Natural killer cell (primary cell): ENCODE measurements at regions not wholly inside any gene's neighbourhood (a gene's known extent, or its start where the extent isn't known, plus 50 kb on each side); places are given as distances from the start of the nearest gene placed in this dataset.

Source experiments
- ATAC-seq, 3 donors: fragments of 150-1000 bp in 2 of 3; fragments of 200-7000 bp in 1 of 3; cut with Tn5 transposase; 1 replicate in 1 of 3; 2 replicates in 2 of 3; pipeline ENCODE4 v1.10.0; 2021; ENCODE audit warnings: mild to moderate bottlenecking in 2 of 3, moderate library complexity in 2 of 3
- DNase-seq, 2 donors: peaks; one replicate each; pipeline versions ENCODE4 v3.0.0 to v3.0.0-alpha.2; 2013 to 2021; ENCODE audit warnings: mixed read lengths in 1 of 2
- H3K27ac ChIP-seq: one replicate; pipeline ENCODE4 v1.5.1; 2013; ENCODE audit warnings: mild to moderate bottlenecking, low read length
- H3K27me3 ChIP-seq: one replicate; pipeline ENCODE4 v1.6.1; 2013; ENCODE audit warnings: low read length; ENCODE audit not compliant: control insufficient read depth, insufficient read depth
- H3K36me3 ChIP-seq: one replicate; pipeline ENCODE4 v1.6.1; 2013; ENCODE audit warnings: low read length; ENCODE audit not compliant: control insufficient read depth, insufficient read depth
- H3K4me1 ChIP-seq: one replicate; pipeline ENCODE4 v1.6.1; 2013; ENCODE audit warnings: low read length; ENCODE audit not compliant: control insufficient read depth, insufficient read depth
- H3K4me3 ChIP-seq: one replicate; pipeline ENCODE4 v1.5.1; 2013; ENCODE audit warnings: low read length
- H3K9me3 ChIP-seq: one replicate; pipeline ENCODE4 v1.6.1; 2013; ENCODE audit warnings: low read length; ENCODE audit not compliant: control insufficient read depth, insufficient read depth
- H3K27ac Mint-ChIP-seq, 2 donors: one replicate each; pipeline ENCODE4 v1.8.0; 2022; ENCODE audit warnings: mild to moderate bottlenecking in 2 of 2, mixed read lengths in 2 of 2, moderate library complexity in 1 of 2
- H3K27me3 Mint-ChIP-seq, 2 donors: one replicate each; pipeline ENCODE4 v1.8.0; 2022; ENCODE audit warnings: low read depth in 2 of 2, mixed read lengths in 2 of 2
- H3K36me3 Mint-ChIP-seq: one replicate; pipeline ENCODE4 v1.8.0; 2022; ENCODE audit warnings: mixed read lengths
- H3K4me1 Mint-ChIP-seq, 2 donors: one replicate each; pipeline ENCODE4 v1.8.0; 2022; ENCODE audit warnings: mixed read lengths in 2 of 2
- H3K4me3 Mint-ChIP-seq: one replicate; pipeline ENCODE4 v1.8.0; 2022; ENCODE audit warnings: mild to moderate bottlenecking, moderate library complexity, mixed read lengths
- H3K9me3 Mint-ChIP-seq, 2 donors: one replicate each; pipeline ENCODE4 v1.8.0; 2022; ENCODE audit warnings: mixed read lengths in 2 of 2
- CTCF ChIP-seq: fragments of 200-600 bp; IDR thresholded peaks from one replicate; pipeline ENCODE4 v1.8.0; 2022; ENCODE audit warnings: antibody characterized with exemption
- WGBS: methylation state at CpG from one replicate; pipeline ENCODE4 v1.1.7; 2013; ENCODE audit warnings: missing lambda C conversion rate; ENCODE audit not compliant: insufficient coverage; 5-methylcytosine and 5-hydroxymethylcytosine counted together
- intact Hi-C: fragments of 100-400 bp; cut with micrococcal nuclease; formaldehyde crosslinking; loops from one replicate; pipeline ENCODE4 v1.14.2; 2022

- TF ChIP-seq CTCF: no peak
- Histone ChIP-seq H3K4me3 (no peak overlapping the region), H3K9me3 (no peaks in the 10 kb centered on the region), H3K36me3 (no peaks in the 10 kb centered on the region), H3K4me1 (peaks cover 3% of the 10 kb centered on the region), H3K27ac (no peak overlapping the region), H3K27me3 (no peaks in the 10 kb centered on the region)
- Mint-ChIP-seq H3K9me3 (no peaks in the 10 kb centered on the region), H3K36me3 (no peaks in the 10 kb centered on the region), H3K4me1 (no peaks in the 10 kb centered on the region), H3K27ac (no peak overlapping the region), H3K4me3 (no peak overlapping the region), H3K27me3 (peaks cover 19 to 51% of the 10 kb centered on the region in 2 donors)
- 91% methylated on average over 10 of the region's 10 CpGs for WGBS
- no peak for ATAC-seq
- no peak for DNase-seq
- intact Hi-C loops: no loop called here
These were observed 186.5 kb downstream of the SH3BP4 start for GRCh38 chr2:235138339-235138738.

GRCh38 chr2:235139956-235140800, 188.4 kb downstream of the SH3BP4 start:
- H3K9me3 Mint-ChIP-seq: no peaks in the 10 kb centered on the region
- intact Hi-C loops: no loop called here
- Histone ChIP-seq H3K4me1 (peaks cover 3% of the 10 kb centered on the region), H3K4me3 (no peak overlapping the region), H3K9me3 (no peaks in the 10 kb centered on the region), H3K27ac (no peak overlapping the region), H3K27me3 (no peaks in the 10 kb centered on the region), H3K36me3 (no peaks in the 10 kb centered on the region)
- no peaks in the 10 kb centered on the region for H3K4me1 Mint-ChIP-seq
- H3K27ac Mint-ChIP-seq: no peak overlapping the region
- no peak for TF ChIP-seq CTCF
- H3K36me3 Mint-ChIP-seq: no peaks in the 10 kb centered on the region
- ATAC-seq (no peak), DNase-seq (no peak)
- 87% methylated on average over 19 of the region's 19 CpGs for WGBS
- no peak overlapping the region for H3K4me3 Mint-ChIP-seq
- peaks cover 20 to 39% of the 10 kb centered on the region in 2 donors for H3K27me3 Mint-ChIP-seq

GRCh38 chr2:235140801-235141081, 188.9 kb downstream of the SH3BP4 start:
- Mint-ChIP-seq H3K4me1 (no peaks in the 10 kb centered on the region), H3K27me3 (peaks cover 15 to 33% of the 10 kb centered on the region in 2 donors), H3K27ac (no peak overlapping the region), H3K36me3 (no peaks in the 10 kb centered on the region), H3K9me3 (no peaks in the 10 kb centered on the region), H3K4me3 (no peak overlapping the region)
- H3K4me1 ChIP-seq: peaks cover 3% of the 10 kb centered on the region
- H3K4me3 ChIP-seq: no peak overlapping the region
- TF ChIP-seq CTCF: no peak
- H3K9me3 ChIP-seq: no peaks in the 10 kb centered on the region
- DNase-seq: no peak
- intact Hi-C loops: no loop called here
- no peak overlapping the region for H3K27ac ChIP-seq
- 89% methylated on average over 5 of the region's 5 CpGs for whole genome bisulfite sequencing
- no peaks in the 10 kb centered on the region for H3K27me3 ChIP-seq
- no peaks in the 10 kb centered on the region for H3K36me3 ChIP-seq
- ATAC-seq: no peak
